Hematopoietic multipotent progenitor cell (in vitro differentiated cells): ENCODE measurements at regions not wholly inside any gene's neighbourhood (a gene's known extent, or its start where the extent isn't known, plus 50 kb on each side); places are given as distances from the start of the nearest gene placed in this dataset.

Source experiments
- DNase-seq, 3 donors: peaks; one replicate each; pipeline ENCODE4 v3.0.0-alpha.2; 2011 to 2015; ENCODE audit warnings: low read depth in 2 of 3, low spot score in 2 of 3

- no peak for DNase-seq
These were observed 243.0 kb downstream of the ICE1 start for GRCh38 chr5:5665225-5666075.

- DNase-seq = no peak
These were observed 236.5 kb downstream of the ICE1 start for GRCh38 chr5:5658889-5659465.

GRCh38 chr5:5658226-5658625 lies 235.7 kb downstream of the ICE1 start:
- no peak for DNase-seq

- DNase-seq = no peak
These were observed 229.7 kb downstream of the ICE1 start for GRCh38 chr5:5652181-5652580.

- no peak for DNase-seq
These were observed 228.5 kb downstream of the ICE1 start for GRCh38 chr5:5650949-5651348.

- no peak for DNase-seq
These were observed 227.8 kb downstream of the ICE1 start for GRCh38 chr5:5650242-5650641.

- no peak for DNase-seq
These were observed 227.2 kb downstream of the ICE1 start for GRCh38 chr5:5649641-5650040.

GRCh38 chr5:5648694-5649093 lies 226.2 kb downstream of the ICE1 start:
- no peak for DNase-seq

GRCh38 chr5:5645891-5646290 lies 223.4 kb downstream of the ICE1 start:
- no peak for DNase-seq

- DNase-seq = no peak
These were observed 222.7 kb downstream of the ICE1 start for GRCh38 chr5:5645198-5645597.

- DNase-seq = no peak
These were observed 221.8 kb downstream of the ICE1 start for GRCh38 chr5:5644249-5644648.

- DNase-seq = no peak
These were observed 221.0 kb downstream of the ICE1 start for GRCh38 chr5:5643481-5643880.

GRCh38 chr5:5638211-5638610 lies 215.7 kb downstream of the ICE1 start:
- DNase-seq = no peak

- no peak for DNase-seq
These were observed 214.7 kb downstream of the ICE1 start for GRCh38 chr5:5637173-5637572.

- no peak for DNase-seq
These were observed 212.3 kb downstream of the ICE1 start for GRCh38 chr5:5634817-5635216.

- DNase-seq = no peak
These were observed 211.1 kb downstream of the ICE1 start for GRCh38 chr5:5633579-5633978.

- DNase-seq = no peak
These were observed 210.2 kb downstream of the ICE1 start for GRCh38 chr5:5632678-5633077.

GRCh38 chr5:5629607-5629978 lies 207.1 kb downstream of the ICE1 start:
- DNase-seq = no peak

- DNase-seq = no peak
These were observed 206.6 kb downstream of the ICE1 start for GRCh38 chr5:5628866-5629606.

GRCh38 chr5:5626412-5626811 lies 203.9 kb downstream of the ICE1 start:
- no peak for DNase-seq

GRCh38 chr5:5625491-5625890 lies 203.0 kb downstream of the ICE1 start:
- no peak for DNase-seq

- no peak for DNase-seq
These were observed 200.9 kb downstream of the ICE1 start for GRCh38 chr5:5623397-5623796.
